ENCODE measurements at regions not wholly inside any gene's neighbourhood (a gene's known extent, or its start where the extent isn't known, plus 50 kb on each side); places are given as distances from the start of the nearest gene placed in this dataset.

- TF ChIP-seq CTCF (IDR thresholded peaks at IDR 0.05; ENCODE audit: poor library complexity, severe bottlenecking) (no peak), POLR2AphosphoS5 (IDR thresholded peaks at IDR 0.05) (no peak), EZH2 (IDR thresholded peaks at IDR 0.05; ENCODE audit: borderline replicate concordance, insufficient read depth, low read length, poor library complexity, severe bottlenecking) (no peak), REST (IDR thresholded peaks at IDR 0.05; ENCODE audit: borderline replicate concordance) (no peak), MXI1 (conservative IDR thresholded peaks at IDR 0.05; ENCODE audit: poor library complexity, severe bottlenecking) (no peak), TAF1 (IDR thresholded peaks at IDR 0.05; ENCODE audit: low read depth) (no peak), EP300 (conservative IDR thresholded peaks at IDR 0.05; ENCODE audit: poor library complexity, severe bottlenecking) (no peak), RAD21 (conservative IDR thresholded peaks at IDR 0.05) (no peak), SMC3 (conservative IDR thresholded peaks at IDR 0.05; ENCODE audit: poor library complexity) (no peak)
- Histone ChIP-seq H3F3A (ENCODE audit: insufficient read depth, low read length, poor library complexity, severe bottlenecking) (no peaks in the 10 kb centered on the region), H3K36me3 (ENCODE audit: insufficient read depth, low read length) (no peaks in the 10 kb centered on the region), H3K27ac (ENCODE audit: low read length) (no peak overlapping the region), H3K4me3 (ENCODE audit: low read length) (no peak overlapping the region), H3K27me3 (ENCODE audit: insufficient read depth, low read depth, low read length) (no peaks in the 10 kb centered on the region), H3K9me3 (ENCODE audit: low read length) (no peaks in the 10 kb centered on the region), H2AFZ (ENCODE audit: low read depth, low read length) (no peak overlapping the region), H3K79me2 (replicated peaks; ENCODE audit: insufficient read depth, low read length) (no peaks in the 10 kb centered on the region), H3K9ac (ENCODE audit: low read length) (no peak overlapping the region), H3K9me2 (ENCODE audit: insufficient read depth, low read length) (no peaks in the 10 kb centered on the region), H4K20me1 (ENCODE audit: insufficient read depth) (no peaks in the 10 kb centered on the region), H3K4me2 (ENCODE audit: low read length) (no peak overlapping the region)
These were observed 683.5 kb downstream of the RPL10L start for GRCh38 chr14:45968037-45968436.

GRCh38 chr14:45949479-45949878 lies 696.5 kb upstream of the MIS18BP1 start:
- no peak overlapping the region for H3K4me2 ChIP-seq (ENCODE audit: low read length)
- no peaks in the 10 kb centered on the region for H3K9me2 ChIP-seq (ENCODE audit: insufficient read depth, low read length)
- no peak overlapping the region for H3K4me3 ChIP-seq (ENCODE audit: low read length)
- H3F3A ChIP-seq (ENCODE audit: insufficient read depth, low read length, poor library complexity, severe bottlenecking): no peaks in the 10 kb centered on the region
- no peak overlapping the region for H3K9ac ChIP-seq (ENCODE audit: low read length)
- H3K27me3 ChIP-seq (ENCODE audit: insufficient read depth, low read depth, low read length): no peaks in the 10 kb centered on the region
- no peaks in the 10 kb centered on the region for H3K36me3 ChIP-seq (ENCODE audit: insufficient read depth, low read length)
- H4K20me1 ChIP-seq (ENCODE audit: insufficient read depth): no peaks in the 10 kb centered on the region
- no peaks in the 10 kb centered on the region for H3K9me3 ChIP-seq (ENCODE audit: low read length)
- no peak overlapping the region for H3K27ac ChIP-seq (ENCODE audit: low read length)
- H2AFZ ChIP-seq (ENCODE audit: low read depth, low read length): no peak overlapping the region
- TF ChIP-seq CTCF (IDR thresholded peaks at IDR 0.05; ENCODE audit: poor library complexity, severe bottlenecking) (no peak), EP300 (conservative IDR thresholded peaks at IDR 0.05; ENCODE audit: poor library complexity, severe bottlenecking) (no peak), TAF1 (IDR thresholded peaks at IDR 0.05; ENCODE audit: low read depth) (no peak), MXI1 (conservative IDR thresholded peaks at IDR 0.05; ENCODE audit: poor library complexity, severe bottlenecking) (no peak), REST (IDR thresholded peaks at IDR 0.05; ENCODE audit: borderline replicate concordance) (no peak), SMC3 (conservative IDR thresholded peaks at IDR 0.05; ENCODE audit: poor library complexity) (no peak), RAD21 (conservative IDR thresholded peaks at IDR 0.05) (no peak), EZH2 (IDR thresholded peaks at IDR 0.05; ENCODE audit: borderline replicate concordance, insufficient read depth, low read length, poor library complexity, severe bottlenecking) (no peak)
- no peaks in the 10 kb centered on the region for H3K79me2 ChIP-seq (replicated peaks; ENCODE audit: insufficient read depth, low read length)

All from neural cell (in vitro differentiated cells).